HCT116 (cell line): ENCODE measurements at regions not wholly inside any gene's neighbourhood (a gene's known extent, or its start where the extent isn't known, plus 50 kb on each side); places are given as distances from the start of the nearest gene placed in this dataset.

ENCODE experiments used
- ATAC-seq: fragments of 200-7000 bp; cut with Tn5 transposase; 2 replicates; pipeline ENCODE4 v1.9.1; 2020; ENCODE audit warnings: mild to moderate bottlenecking, moderate library complexity
- BruUV-seq: library from RNA; stranded (reverse); fragments of 400-500 nt; replicated peaks from 2 replicates; lab custom pipeline; 2021; lab: Mats Ljungman, UMichigan
- CTCF ChIA-PET: fragments of 300-600 bp; sonication (Branson Sonifier 250); formaldehyde crosslinking; loops from one replicate; lab custom pipeline; 2021; ENCODE audit warnings: antibody characterized with exemption; lab: Charles Lee
- POLR2A ChIA-PET: fragments of 300-600, 350-600 bp; sonication (Branson Sonifier 250); formaldehyde crosslinking; loops from one replicate; lab custom pipeline; 2021; ENCODE audit warnings: antibody characterized with exemption; lab: Charles Lee
- RAD21 ChIA-PET, 2 experiments: fragments of 300-600 bp; sonication (Branson Sonifier 250); formaldehyde crosslinking; loops; one replicate each; lab custom pipeline; 2023; ENCODE audit warnings: low total read pairs in 2 of 2; ENCODE audit not compliant: uncharacterized antibody in 2 of 2, unreplicated experiment in 2 of 2, low non-redundant PET in 1 of 2; lab: Charles Lee
- DNase-seq: peaks from one replicate; pipeline ENCODE4 v3.0.0-alpha.2; 2010; ENCODE audit warnings: low read depth, low spot score
- H2AFZ ChIP-seq: fragments of 200-600 bp; shearing (Covaris generic), sonication (generic); 2 replicates; pipeline ENCODE4 v1.6.1; 2017; ENCODE audit warnings: low read depth, mixed run types, mixed read lengths, antibody characterized with exemption, low read length; ENCODE audit not compliant: poor library complexity, severe bottlenecking
- H3K27ac ChIP-seq: 2 replicates; pipeline ENCODE4 v1.5.1; 2012; ENCODE audit warnings: low read depth, low read length
- H3K27me3 ChIP-seq: fragments of 200-600 bp; sonication (generic); 2 replicates; pipeline ENCODE4 v1.6.1; 2016; ENCODE audit warnings: mixed run types, low read length, mixed read lengths; ENCODE audit not compliant: insufficient read depth
- H3K36me3 ChIP-seq, 2 experiments: fragments of 200-500 bp in 1 of 2; fragments of 200-600 bp in 1 of 2; sonication (Bioruptor generic) in 1 of 2; sonication (generic) in 1 of 2; 2 replicates each; pipeline versions ENCODE4 v1.5.1 to v1.6.1; 2014 to 2016; ENCODE audit warnings: low read length in 2 of 2, inconsistent platforms in 1 of 2, mixed read lengths in 1 of 2, mixed run types in 1 of 2; ENCODE audit not compliant: insufficient read depth in 2 of 2, control insufficient read depth in 1 of 2
- H3K4me1 ChIP-seq, 2 experiments: fragments of 200-600 bp in 1 of 2; sonication (generic) in 1 of 2; 2 replicates each; pipeline versions ENCODE4 v1.5.1 to v1.6.1; 2012 to 2017; ENCODE audit warnings: low read length in 2 of 2, inconsistent platforms in 1 of 2, mild to moderate bottlenecking in 1 of 2, mixed read lengths in 1 of 2, mixed run types in 1 of 2, moderate library complexity in 1 of 2; ENCODE audit not compliant: insufficient read depth in 2 of 2, control insufficient read depth in 1 of 2
- H3K4me2 ChIP-seq: fragments of 200-600 bp; sonication (generic); 2 replicates; pipeline ENCODE4 v1.6.1; 2017; ENCODE audit warnings: mixed run types, low read length, mixed read lengths
- H3K4me3 ChIP-seq, 2 experiments: fragments of 200-600 bp in 1 of 2; sonication (generic) in 1 of 2; replicated peaks in 1 of 2; 2 replicates each; pipeline ENCODE4 v1.5.1; 2011 to 2016; ENCODE audit warnings: low read length in 2 of 2, control low read depth in 1 of 2, low read depth in 1 of 2, mild to moderate bottlenecking in 1 of 2, mixed read lengths in 1 of 2, mixed run types in 1 of 2
- H3K79me2 ChIP-seq: fragments of 200-600 bp; sonication (generic); 2 replicates; pipeline ENCODE4 v1.6.1; 2017; ENCODE audit warnings: mild to moderate bottlenecking, mixed run types, low read length, moderate library complexity, mixed read lengths; ENCODE audit not compliant: insufficient read depth
- H3K9ac ChIP-seq: fragments of 200-600 bp; sonication (generic); 2 replicates; pipeline ENCODE4 v1.6.1; 2016; ENCODE audit warnings: low read length, mixed read lengths
- H3K9me2 ChIP-seq: fragments of 200-600 bp; sonication (generic), shearing (Covaris generic); 2 replicates; pipeline ENCODE4 v1.6.1; 2017; ENCODE audit warnings: mixed run types, mild to moderate bottlenecking, moderate library complexity; ENCODE audit not compliant: insufficient read depth
- H3K9me3 ChIP-seq, 2 experiments: fragments of 200-500 bp in 1 of 2; fragments of 200-600 bp in 1 of 2; sonication (Bioruptor generic) in 1 of 2; sonication (generic) in 1 of 2; 2 replicates each; pipeline ENCODE4 v1.6.1; 2014 to 2017; ENCODE audit warnings: low read length in 2 of 2, mixed read lengths in 2 of 2, inconsistent platforms in 1 of 2, low read depth in 1 of 2, mild to moderate bottlenecking in 1 of 2, mixed run types in 1 of 2, moderate library complexity in 1 of 2; ENCODE audit not compliant: control insufficient read depth in 1 of 2, insufficient read depth in 1 of 2
- H4K20me1 ChIP-seq: fragments of 200-600 bp; sonication (generic), shearing (Covaris generic); 2 replicates; pipeline ENCODE4 v1.6.1; 2017; ENCODE audit warnings: mixed run types, mild to moderate bottlenecking, moderate library complexity; ENCODE audit not compliant: insufficient read depth
- CBX3 ChIP-seq: IDR thresholded peaks from 2 replicates; pipeline ENCODE4 v1.6.1; 2012; ENCODE audit warnings: low read depth
- CEBPB ChIP-seq: IDR thresholded peaks from 2 replicates; pipeline ENCODE4 v1.6.1; 2012; ENCODE audit warnings: low read depth
- EGR1 ChIP-seq: IDR thresholded peaks from 2 replicates; pipeline ENCODE4 v1.6.1; 2012; ENCODE audit warnings: low read depth
- EZH2phosphoT487 ChIP-seq: fragments of 200-600 bp; IDR thresholded peaks from 2 replicates; pipeline ENCODE4 v1.6.1; 2018; ENCODE audit warnings: antibody characterized with exemption, borderline replicate concordance
- FOSL1 ChIP-seq: IDR thresholded peaks from 2 replicates; pipeline ENCODE4 v1.6.1; 2012; ENCODE audit warnings: low read depth
- JUND ChIP-seq: IDR thresholded peaks from 2 replicates; pipeline ENCODE4 v1.6.1; 2012
- POLR2AphosphoS5 ChIP-seq: IDR thresholded peaks from 2 replicates; pipeline ENCODE4 v1.6.1; 2011; ENCODE audit warnings: mild to moderate bottlenecking, low read depth, low read length, moderate library complexity
- SIN3A ChIP-seq: IDR thresholded peaks from 2 replicates; pipeline ENCODE4 v1.6.1; 2012; ENCODE audit warnings: low read depth
- SP1 ChIP-seq: IDR thresholded peaks from 2 replicates; pipeline ENCODE4 v1.6.1; 2012; ENCODE audit warnings: low read depth
- ZFX ChIP-seq: fragments of 450-650 bp; IDR thresholded peaks from 2 replicates; pipeline ENCODE4 v1.6.1; 2017
- ZNF274 ChIP-seq: fragments of 200-500 bp; sonication (Bioruptor generic); IDR thresholded peaks from 2 replicates; pipeline ENCODE4 v1.6.1; 2014; ENCODE audit warnings: mild to moderate bottlenecking, low read depth, low read length, inconsistent platforms
- intact Hi-C: fragments of 100-400 bp; cut with micrococcal nuclease; formaldehyde crosslinking; loops from 2 replicates; pipeline ENCODE4 v1.10.0; 2022
- TF ChIP-seq, protein P1 (sequence below): IDR thresholded peaks from 2 replicates; pipeline ENCODE4 v1.6.1; 2012
- TF ChIP-seq, protein P2 (sequence below): IDR thresholded peaks from 2 replicates; pipeline ENCODE4 v1.6.1; 2011; ENCODE audit warnings: mild to moderate bottlenecking, low read length, moderate library complexity; ENCODE audit not compliant: insufficient replicate concordance; ENCODE audit errors: extremely low read depth
- TF ChIP-seq, protein P3 (sequence below): IDR thresholded peaks from 2 replicates; pipeline ENCODE4 v1.6.1; 2012
- TF ChIP-seq, protein P4 (sequence below): IDR thresholded peaks from 2 replicates; pipeline ENCODE4 v1.6.1; 2012; ENCODE audit warnings: low read depth

DNA sequence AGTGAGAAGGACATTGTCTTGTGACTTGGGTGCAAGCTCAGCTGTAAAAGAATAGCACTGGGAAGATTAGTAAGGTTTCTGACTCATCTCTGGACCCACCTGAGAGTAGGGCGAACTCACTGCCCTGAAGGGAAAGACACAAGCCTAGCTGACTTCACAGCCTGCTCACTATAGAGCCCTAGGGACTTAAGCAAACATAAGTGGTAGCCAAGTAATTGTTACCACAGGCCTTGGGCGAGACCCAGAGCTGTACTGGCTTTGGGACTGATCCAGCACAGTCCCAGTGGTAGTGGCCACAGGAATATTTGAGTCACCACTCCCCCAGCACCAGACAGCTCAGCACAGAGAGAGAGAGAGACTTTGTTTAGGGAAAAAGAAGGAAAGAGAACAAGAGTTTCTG, 429.9 kb downstream of the TBL1XR1 start:
- Histone ChIP-seq H3K27ac (no peak overlapping the region), H3K27me3 (no peaks in the 10 kb centered on the region), H3K4me3 (peak overlapping the region in 1 of 2 experiments; percentile 27; a peak in 1 of 4 replicates), H3K4me2 (peak overlapping the region; percentile 64), H2AFZ (no peak overlapping the region), H3K79me2 (no peaks in the 10 kb centered on the region)
- CTCF ChIA-PET, result no interaction called here
- DNase-seq (peak; percentile 55), ATAC-seq (peak; percentile 81)
- RAD21 ChIA-PET, result no interaction called here
- POLR2A ChIA-PET, result interaction anchor here (0.6 kb wide), 1 partner anchor 30 kb away, joined by 3 read pairs; no protein-coding TSS in a partner anchor
- BruUV-seq, result no TSS peak
- TF ChIP-seq, protein P1, sequence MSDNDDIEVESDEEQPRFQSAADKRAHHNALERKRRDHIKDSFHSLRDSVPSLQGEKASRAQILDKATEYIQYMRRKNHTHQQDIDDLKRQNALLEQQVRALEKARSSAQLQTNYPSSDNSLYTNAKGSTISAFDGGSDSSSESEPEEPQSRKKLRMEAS, result no peak
- TF ChIP-seq CEBPB (0 out of 2 replicates have a peak, but pooled peaks have one; percentile 35), EGR1 (0 out of 2 replicates have a peak, but pooled peaks have one; percentile 13), SP1 (peak; percentile 58), SIN3A (peak; percentile 39; the same call in 1 of the 2 replicates), JUND (peak; percentile 82), FOSL1 (peak; percentile 83), POLR2AphosphoS5 (peak; percentile 26; the same call in 1 of the 2 replicates), ZNF274 (no peak), CBX3 (peak; percentile 71; the same call in 1 of the 2 replicates), ZFX (no peak), EZH2phosphoT487 (no peak)
- TF ChIP-seq, protein P2, sequence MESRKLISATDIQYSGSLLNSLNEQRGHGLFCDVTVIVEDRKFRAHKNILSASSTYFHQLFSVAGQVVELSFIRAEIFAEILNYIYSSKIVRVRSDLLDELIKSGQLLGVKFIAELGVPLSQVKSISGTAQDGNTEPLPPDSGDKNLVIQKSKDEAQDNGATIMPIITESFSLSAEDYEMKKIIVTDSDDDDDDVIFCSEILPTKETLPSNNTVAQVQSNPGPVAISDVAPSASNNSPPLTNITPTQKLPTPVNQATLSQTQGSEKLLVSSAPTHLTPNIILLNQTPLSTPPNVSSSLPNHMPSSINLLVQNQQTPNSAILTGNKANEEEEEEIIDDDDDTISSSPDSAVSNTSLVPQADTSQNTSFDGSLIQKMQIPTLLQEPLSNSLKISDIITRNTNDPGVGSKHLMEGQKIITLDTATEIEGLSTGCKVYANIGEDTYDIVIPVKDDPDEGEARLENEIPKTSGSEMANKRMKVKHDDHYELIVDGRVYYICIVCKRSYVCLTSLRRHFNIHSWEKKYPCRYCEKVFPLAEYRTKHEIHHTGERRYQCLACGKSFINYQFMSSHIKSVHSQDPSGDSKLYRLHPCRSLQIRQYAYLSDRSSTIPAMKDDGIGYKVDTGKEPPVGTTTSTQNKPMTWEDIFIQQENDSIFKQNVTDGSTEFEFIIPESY, result no peak
- TF ChIP-seq, protein P3, sequence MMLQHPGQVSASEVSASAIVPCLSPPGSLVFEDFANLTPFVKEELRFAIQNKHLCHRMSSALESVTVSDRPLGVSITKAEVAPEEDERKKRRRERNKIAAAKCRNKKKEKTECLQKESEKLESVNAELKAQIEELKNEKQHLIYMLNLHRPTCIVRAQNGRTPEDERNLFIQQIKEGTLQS, result no peak
- TF ChIP-seq, protein P4, sequence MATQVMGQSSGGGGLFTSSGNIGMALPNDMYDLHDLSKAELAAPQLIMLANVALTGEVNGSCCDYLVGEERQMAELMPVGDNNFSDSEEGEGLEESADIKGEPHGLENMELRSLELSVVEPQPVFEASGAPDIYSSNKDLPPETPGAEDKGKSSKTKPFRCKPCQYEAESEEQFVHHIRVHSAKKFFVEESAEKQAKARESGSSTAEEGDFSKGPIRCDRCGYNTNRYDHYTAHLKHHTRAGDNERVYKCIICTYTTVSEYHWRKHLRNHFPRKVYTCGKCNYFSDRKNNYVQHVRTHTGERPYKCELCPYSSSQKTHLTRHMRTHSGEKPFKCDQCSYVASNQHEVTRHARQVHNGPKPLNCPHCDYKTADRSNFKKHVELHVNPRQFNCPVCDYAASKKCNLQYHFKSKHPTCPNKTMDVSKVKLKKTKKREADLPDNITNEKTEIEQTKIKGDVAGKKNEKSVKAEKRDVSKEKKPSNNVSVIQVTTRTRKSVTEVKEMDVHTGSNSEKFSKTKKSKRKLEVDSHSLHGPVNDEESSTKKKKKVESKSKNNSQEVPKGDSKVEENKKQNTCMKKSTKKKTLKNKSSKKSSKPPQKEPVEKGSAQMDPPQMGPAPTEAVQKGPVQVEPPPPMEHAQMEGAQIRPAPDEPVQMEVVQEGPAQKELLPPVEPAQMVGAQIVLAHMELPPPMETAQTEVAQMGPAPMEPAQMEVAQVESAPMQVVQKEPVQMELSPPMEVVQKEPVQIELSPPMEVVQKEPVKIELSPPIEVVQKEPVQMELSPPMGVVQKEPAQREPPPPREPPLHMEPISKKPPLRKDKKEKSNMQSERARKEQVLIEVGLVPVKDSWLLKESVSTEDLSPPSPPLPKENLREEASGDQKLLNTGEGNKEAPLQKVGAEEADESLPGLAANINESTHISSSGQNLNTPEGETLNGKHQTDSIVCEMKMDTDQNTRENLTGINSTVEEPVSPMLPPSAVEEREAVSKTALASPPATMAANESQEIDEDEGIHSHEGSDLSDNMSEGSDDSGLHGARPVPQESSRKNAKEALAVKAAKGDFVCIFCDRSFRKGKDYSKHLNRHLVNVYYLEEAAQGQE, result no peak
- TF ChIP-seq, all 23 proteins: peak for 8
- Histone ChIP-seq H3K9me3 (no peaks in the 10 kb centered on the region), H3K9me2 (no peaks in the 10 kb centered on the region), H3K4me1 (peaks cover 0 to 17% of the 10 kb centered on the region in 2 experiments; a peak in 2 of 4 replicates), H4K20me1 (no peaks in the 10 kb centered on the region), H3K36me3 (no peaks in the 10 kb centered on the region), H3K9ac (no peak overlapping the region)
- intact Hi-C loops, result no loop called here
